Neural crest cell (in vitro differentiated cells): ENCODE measurements at regions not wholly inside any gene's neighbourhood (a gene's known extent, or its start where the extent isn't known, plus 50 kb on each side); places are given as distances from the start of the nearest gene placed in this dataset.

ENCODE experiments used
- DNase-seq: peaks from one replicate; pipeline ENCODE4 v3.0.0; 2021; ENCODE audit warnings: low read depth, mixed read lengths, low spot score
- H3K27ac Mint-ChIP-seq: one replicate; pipeline ENCODE4 v1.8.0; 2021; ENCODE audit warnings: mild to moderate bottlenecking, mixed read lengths; ENCODE audit not compliant: unreplicated experiment
- H3K27me3 Mint-ChIP-seq: 2 replicates; pipeline ENCODE4 v1.8.0; 2021; ENCODE audit warnings: low read depth, mild to moderate bottlenecking, mixed read lengths
- H3K36me3 Mint-ChIP-seq: 2 replicates; pipeline ENCODE4 v1.8.0; 2021; ENCODE audit warnings: low read depth, mild to moderate bottlenecking, mixed read lengths
- H3K4me1 Mint-ChIP-seq: 2 replicates; pipeline ENCODE4 v1.8.0; 2021; ENCODE audit warnings: mixed read lengths
- H3K4me3 Mint-ChIP-seq: one replicate; pipeline ENCODE4 v1.8.0; 2021; ENCODE audit warnings: mild to moderate bottlenecking, mixed read lengths
- H3K9me3 Mint-ChIP-seq: 2 replicates; pipeline ENCODE4 v1.8.0; 2021; ENCODE audit warnings: mixed read lengths
- CTCF ChIP-seq: fragments of 200-600 bp; sonication (generic); conservative IDR thresholded peaks from 2 replicates; pipeline ENCODE4 v1.5.0; 2021; ENCODE audit warnings: antibody characterized with exemption, mild to moderate bottlenecking

DNA sequence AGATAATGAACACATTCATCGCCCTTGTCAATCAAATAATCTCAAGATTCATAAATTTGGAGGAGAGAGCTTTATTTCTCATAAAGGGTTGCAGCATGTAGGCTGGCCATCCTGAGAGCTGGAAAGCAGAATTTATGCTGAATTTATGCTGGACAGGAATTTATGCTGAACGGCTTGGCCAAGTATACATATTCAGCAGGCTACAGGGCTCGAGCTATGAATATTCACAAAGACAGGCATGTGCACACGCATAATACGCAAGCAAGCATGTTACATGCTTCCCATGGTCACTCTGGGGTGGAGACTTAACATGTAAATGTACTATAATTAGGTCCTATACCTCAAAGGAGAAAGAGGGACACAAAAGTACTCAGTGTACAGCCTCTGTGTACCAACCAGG lies 618.8 kb downstream of the METTL4 start:
- Mint-ChIP-seq H3K9me3 (no peaks in the 10 kb centered on the region), H3K4me3 (no peak overlapping the region), H3K36me3 (no peaks in the 10 kb centered on the region), H3K27me3 (no peaks in the 10 kb centered on the region), H3K27ac (no peak overlapping the region), H3K4me1 (no peaks in the 10 kb centered on the region)
- no peak for DNase-seq
- no peak for TF ChIP-seq CTCF

GRCh38 chr18:1954583-1955312 lies 616.6 kb downstream of the METTL4 start:
- no peak for TF ChIP-seq CTCF
- H3K36me3 Mint-ChIP-seq, result no peaks in the 10 kb centered on the region
- no peaks in the 10 kb centered on the region for H3K27me3 Mint-ChIP-seq
- H3K4me3 Mint-ChIP-seq, result no peak overlapping the region
- no peaks in the 10 kb centered on the region for H3K9me3 Mint-ChIP-seq
- no peak overlapping the region for H3K27ac Mint-ChIP-seq
- no peaks in the 10 kb centered on the region for H3K4me1 Mint-ChIP-seq
- no peak for DNase-seq

DNA sequence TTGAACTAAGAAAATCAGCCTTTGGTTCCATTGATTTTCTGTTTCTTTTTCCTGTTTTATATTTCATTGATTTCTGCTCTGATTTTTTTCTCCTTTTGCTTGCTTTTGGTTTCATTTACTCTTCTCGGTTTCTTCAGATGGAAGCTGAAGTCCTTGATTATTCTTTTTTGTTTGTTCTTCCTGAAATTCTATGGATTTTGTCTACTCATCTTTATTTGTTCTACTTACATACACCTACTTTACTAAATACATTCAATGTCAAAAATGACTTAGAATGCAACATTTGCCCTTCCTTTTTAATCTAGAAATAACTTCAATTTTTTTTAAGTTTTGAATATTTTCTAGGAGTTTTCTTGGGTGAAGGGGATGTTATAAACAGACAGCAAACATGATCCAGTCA lies 612.5 kb downstream of the METTL4 start:
- Mint-ChIP-seq H3K27me3 (no peaks in the 10 kb centered on the region), H3K4me1 (no peaks in the 10 kb centered on the region), H3K36me3 (no peaks in the 10 kb centered on the region), H3K27ac (peak overlapping the region; percentile 14), H3K9me3 (no peaks in the 10 kb centered on the region), H3K4me3 (no peak overlapping the region)
- DNase-seq, result no peak
- no peak for TF ChIP-seq CTCF

GRCh38 chr18:1965016-1965415 lies 606.3 kb downstream of the METTL4 start:
- Mint-ChIP-seq H3K36me3 (no peaks in the 10 kb centered on the region), H3K4me1 (peaks cover 3% of the 10 kb centered on the region)
- no peak for DNase-seq

DNA sequence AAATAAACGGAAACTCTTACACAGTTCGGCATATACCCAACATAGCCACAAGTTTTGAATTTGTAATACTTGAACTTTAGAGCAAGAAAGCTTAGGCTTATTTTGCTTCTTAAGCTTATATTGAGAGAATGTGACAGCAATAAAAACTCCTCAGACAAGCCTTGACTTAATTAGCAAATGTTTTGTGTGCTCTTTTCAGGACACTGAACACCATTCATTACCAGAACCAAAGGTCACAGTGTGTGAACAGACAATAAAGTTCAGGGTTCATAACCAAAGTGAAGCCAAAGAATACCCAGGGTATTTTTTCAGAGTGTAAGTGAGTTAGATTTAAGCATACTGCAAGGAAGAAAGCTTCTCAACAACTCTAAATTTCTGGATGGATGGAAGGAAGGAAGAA lies 605.8 kb downstream of the METTL4 start:
- no peaks in the 10 kb centered on the region for H3K9me3 Mint-ChIP-seq
- H3K27me3 Mint-ChIP-seq, result no peaks in the 10 kb centered on the region
- no peak for DNase-seq
- no peaks in the 10 kb centered on the region for H3K36me3 Mint-ChIP-seq
- no peak for TF ChIP-seq CTCF
- no peak overlapping the region for H3K4me3 Mint-ChIP-seq
- H3K27ac Mint-ChIP-seq, result no peak overlapping the region
- H3K4me1 Mint-ChIP-seq, result peaks cover 3% of the 10 kb centered on the region

More at GRCh38 chr18:1965016-1965415, 606.3 kb downstream of the METTL4 start:
- H3K9me3 Mint-ChIP-seq, result no peaks in the 10 kb centered on the region
- no peak overlapping the region for H3K4me3 Mint-ChIP-seq
- no peaks in the 10 kb centered on the region for H3K27me3 Mint-ChIP-seq
- TF ChIP-seq CTCF, result no peak
- no peak overlapping the region for H3K27ac Mint-ChIP-seq
